ENCODE measurements at regions not wholly inside any gene's neighbourhood (a gene's known extent, or its start where the extent isn't known, plus 50 kb on each side); places are given as distances from the start of the nearest gene placed in this dataset.

- POLR2A ChIA-PET (ENCODE audit: partially characterized antibody) = no interaction called here
- Histone ChIP-seq H2BK12ac (ENCODE audit: low read depth, low read length) (no peak overlapping the region), H3K9ac (replicated peaks in 1 of 4; ENCODE audit: extremely low read depth in 1 of 4, low read depth in 3 of 4, low read length in 3 of 4) (no peak overlapping the region), H3K4me1 (replicated peaks in 1 of 4; ENCODE audit: control insufficient read depth in 3 of 4, insufficient read depth in 4 of 4, low read length in 3 of 4) (peaks cover 3 to 20% (median 10%) of the 10 kb centered on the region in 4 experiments; a peak in 5 of 7 replicates), H2AK5ac (ENCODE audit: low read depth, low read length) (no peak overlapping the region), H3K4ac (replicated peaks; ENCODE audit: insufficient read length, low read depth, low read length) (no peak overlapping the region), H4K8ac (ENCODE audit: extremely low read depth, insufficient read depth, low read length) (0 out of 2 replicates have a peak overlapping the region, but pooled peaks have one; percentile 5), H3K79me2 (ENCODE audit: control insufficient read depth in 1 of 2, insufficient read depth in 2 of 2, low read length in 2 of 2) (no peaks in the 10 kb centered on the region), H3K23ac (ENCODE audit: insufficient read length) (no peak overlapping the region), H2BK5ac (ENCODE audit: low read depth, low read length) (no peak overlapping the region), H3K4me3 (ENCODE audit: extremely low read depth in 1 of 4, insufficient read depth in 2 of 4, low read depth in 3 of 4, low read length in 4 of 4) (no peak overlapping the region), H3K9me3 (ENCODE audit: insufficient read depth in 2 of 2, low read depth in 1 of 2, low read length in 1 of 2) (no peaks in the 10 kb centered on the region), H3K27ac (ENCODE audit: low read depth, low read length) (no peak overlapping the region), H3K14ac (ENCODE audit: insufficient read length) (no peak overlapping the region), H2BK20ac (ENCODE audit: low read length) (no peak overlapping the region), H3K18ac (ENCODE audit: extremely low read depth, low read length) (no peak overlapping the region), H2BK120ac (replicated peaks; ENCODE audit: low read depth, low read length) (no peak overlapping the region), H3K27me3 (replicated peaks in 1 of 4; ENCODE audit: control insufficient read depth in 3 of 4, extremely low read depth in 1 of 4, insufficient read depth in 3 of 4, low read length in 3 of 4) (no peaks in the 10 kb centered on the region), H4K91ac (replicated peaks; ENCODE audit: insufficient read length, low read length) (peak overlapping the region; percentile 13), H3K56ac (replicated peaks; ENCODE audit: insufficient read length, low read depth, low read length) (no peak overlapping the region), H3K23me2 (ENCODE audit: low read depth, low read length) (no peaks in the 10 kb centered on the region; the same call in 1 of the 2 replicates), H4K5ac (ENCODE audit: insufficient read length, low read depth, low read length) (no peak overlapping the region), H3K4me2 (ENCODE audit: insufficient read depth in 1 of 2, low read depth in 2 of 2, low read length in 2 of 2) (no peak overlapping the region; a peak in 1 of 4 replicates), H3K79me1 (ENCODE audit: low read depth, low read length) (no peaks in the 10 kb centered on the region), H3K36me3 (ENCODE audit: control insufficient read depth in 2 of 4, insufficient read depth in 4 of 4, low read length in 3 of 4) (no peaks in the 10 kb centered on the region), H4K20me1 (replicated peaks in 1 of 2; ENCODE audit: control insufficient read depth in 1 of 2, insufficient read depth in 2 of 2, low read length in 2 of 2) (no peaks in the 10 kb centered on the region), H2BK15ac (ENCODE audit: low read length) (no peak overlapping the region), H2AFZ (ENCODE audit: low read length) (no peak overlapping the region)
- CTCF ChIA-PET (ENCODE audit: partially characterized antibody) = interaction anchor here (0.6 to 2.8 kb wide), 11 partner anchors 8 to 535 kb away, joined by 3 to 22 read pairs (median 3); partner anchors contain the start of gene GPR26
- FAIRE-seq = no peak
- WGBS, 2 experiments (ENCODE audit: extremely low coverage in 1 of 2, insufficient coverage in 1 of 2, insufficient read length in 1 of 2, insufficient replicate concordance in 2 of 2, low coverage in 1 of 2, low lambda C conversion rate in 2 of 2, missing lambda C conversion rate in 1 of 2) = 86% methylated on average over 9 of the region's 9 CpGs; no CpG with 5 or more reads in 1 of the 2 experiments
- DNase-seq (ENCODE audit: low read depth in 1 of 2, low spot score in 2 of 2) = no peak
- no peak for TF ChIP-seq GABPA (IDR thresholded peaks at IDR 0.05; ENCODE audit: borderline replicate concordance, insufficient read depth, low read length)
- TF ChIP-seq POLR2A (IDR thresholded peaks at IDR 0.05; ENCODE audit: control extremely low read depth in 1 of 2, low read depth in 2 of 2, low read length in 2 of 2) = no peak
- no peak for TF ChIP-seq POLR2AphosphoS5 (IDR thresholded peaks at IDR 0.05; ENCODE audit: low read depth, low read length)
- no peak for TF ChIP-seq RNF2 (IDR thresholded peaks at IDR 0.05; ENCODE audit: borderline replicate concordance, low read depth, low read length, missing control alignments, poor library complexity, severe bottlenecking)
- TF ChIP-seq TBP (IDR thresholded peaks at IDR 0.05; ENCODE audit: low read depth, low read length) = no peak
- TF ChIP-seq RAD21 (IDR thresholded peaks at IDR 0.05 in 1 of 2, conservative IDR thresholded peaks at IDR 0.05 in 1 of 2; ENCODE audit: low read depth in 2 of 2, low read length in 2 of 2) = no peak
- TF ChIP-seq EZH2 (IDR thresholded peaks at IDR 0.05; ENCODE audit: low read depth, low read length, severe bottlenecking) = no peak
- TF ChIP-seq MAX (IDR thresholded peaks at IDR 0.05) = no peak
- TF ChIP-seq CHD1 (IDR thresholded peaks at IDR 0.05; ENCODE audit: low read depth, low read length) = no peak
- no peak for TF ChIP-seq RBBP5 (IDR thresholded peaks at IDR 0.05; ENCODE audit: borderline replicate concordance, low read depth, low read length)
- no peak for TF ChIP-seq ATF3 (IDR thresholded peaks at IDR 0.05; ENCODE audit: insufficient read depth, low read depth, low read length)
- no peak for TF ChIP-seq RFX5 (IDR thresholded peaks at IDR 0.05; ENCODE audit: borderline replicate concordance, low read depth, low read length)
- no peak for TF ChIP-seq CHD2 (IDR thresholded peaks at IDR 0.05; ENCODE audit: low read length)
Observed at GRCh38 chr10:123606006-123606405, 60.1 kb upstream of the GPR26 start.

Data from H1 (cell line).